Stimulated activated CD4-positive, alpha-beta T cell treated with anti-CD3 and anti-CD28 coated beads, Interleukin-1b, Interleukin-23, amount 100 ng/mL, for 48 hours (primary cell): ENCODE measurements at regions not wholly inside any gene's neighbourhood (a gene's known extent, or its start where the extent isn't known, plus 50 kb on each side); places are given as distances from the start of the nearest gene placed in this dataset.

ENCODE experiments used
- DNase-seq: peaks from one replicate; pipeline ENCODE4 v3.0.0-alpha.2; 2020

GRCh38 chr16:14334366-14335080, 263.4 kb downstream of the MRTFB start:
- DNase-seq, result no peak

DNA sequence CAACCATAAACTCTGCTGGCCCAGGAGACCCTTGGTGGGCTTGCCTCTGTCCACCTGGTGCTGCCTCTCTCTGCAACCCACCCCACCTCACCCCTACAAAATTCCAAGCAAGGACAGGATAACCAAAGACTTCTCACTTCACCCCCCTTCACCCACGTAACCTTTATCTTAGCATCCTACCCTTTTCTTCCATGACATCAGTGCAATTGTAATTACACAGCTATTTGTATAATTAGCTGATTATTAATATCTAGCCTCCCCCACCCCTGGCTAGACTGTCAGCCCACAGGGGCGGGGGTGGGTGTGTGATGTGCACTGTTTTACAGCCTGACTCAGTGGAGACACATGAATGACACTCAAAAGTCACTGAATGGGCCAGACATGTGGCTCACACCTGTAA, 262.2 kb downstream of the MRTFB start:
- DNase-seq, result no peak

GRCh38 chr16:14331020-14331419, 259.9 kb downstream of the MRTFB start:
- no peak for DNase-seq

DNA sequence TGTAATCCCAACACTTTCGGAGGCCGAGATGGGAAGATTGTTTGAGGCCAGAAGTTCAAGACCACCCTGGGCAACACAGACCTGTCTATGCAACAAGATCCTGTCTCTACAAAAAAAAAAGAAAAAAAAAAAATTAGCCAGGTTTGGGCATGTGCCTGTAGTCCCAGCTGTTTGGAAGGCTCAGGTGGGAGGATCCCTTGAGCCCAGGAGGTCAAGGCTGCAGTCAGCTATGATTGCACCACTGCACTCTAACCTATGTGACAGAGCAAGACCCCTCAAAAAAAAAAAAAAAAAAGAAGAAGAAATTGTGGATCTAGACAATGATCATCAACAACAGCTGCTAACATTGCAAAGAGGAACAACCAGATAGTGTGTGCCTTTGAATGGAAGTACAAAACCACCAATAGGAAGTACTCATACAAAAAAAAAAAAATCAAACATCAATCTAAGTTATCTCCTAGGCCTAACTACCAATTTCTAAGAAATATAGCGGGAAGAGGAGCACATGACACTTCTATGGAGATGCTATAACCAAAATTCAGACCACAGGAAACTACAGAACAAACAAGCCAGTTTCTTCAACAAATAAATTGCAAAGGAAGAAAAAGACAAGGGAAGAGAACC, 258.7 kb downstream of the MRTFB start:
- no peak for DNase-seq

- DNase-seq, result no peak
Measured at GRCh38 chr16:14325502-14326401, 254.6 kb downstream of the MRTFB start.

- DNase-seq, result no peak
Measured at GRCh38 chr16:14324581-14324980, 253.5 kb downstream of the MRTFB start.

- no peak for DNase-seq
Measured at GRCh38 chr16:14322186-14322585, 251.1 kb downstream of the MRTFB start.

DNA sequence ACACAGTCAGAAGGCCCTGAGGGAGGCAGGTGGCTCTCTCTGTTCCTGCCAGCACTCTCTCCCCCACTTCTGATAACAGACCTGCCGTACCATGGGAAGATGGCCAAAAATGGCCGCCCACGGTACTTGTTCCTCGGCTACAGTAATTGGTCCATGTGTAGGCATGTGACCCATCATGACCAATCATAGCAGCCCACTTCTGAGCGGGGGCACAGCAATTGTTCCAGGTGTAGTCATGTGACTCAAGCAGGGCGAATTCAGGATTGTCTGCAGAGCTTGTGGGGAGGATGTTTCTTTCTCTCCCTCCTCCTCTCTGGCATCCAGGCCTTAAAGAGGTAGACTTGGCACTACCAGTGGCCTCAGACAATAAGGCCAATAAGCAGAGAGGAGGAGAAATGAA, 250.4 kb downstream of the MRTFB start:
- no peak for DNase-seq

DNA sequence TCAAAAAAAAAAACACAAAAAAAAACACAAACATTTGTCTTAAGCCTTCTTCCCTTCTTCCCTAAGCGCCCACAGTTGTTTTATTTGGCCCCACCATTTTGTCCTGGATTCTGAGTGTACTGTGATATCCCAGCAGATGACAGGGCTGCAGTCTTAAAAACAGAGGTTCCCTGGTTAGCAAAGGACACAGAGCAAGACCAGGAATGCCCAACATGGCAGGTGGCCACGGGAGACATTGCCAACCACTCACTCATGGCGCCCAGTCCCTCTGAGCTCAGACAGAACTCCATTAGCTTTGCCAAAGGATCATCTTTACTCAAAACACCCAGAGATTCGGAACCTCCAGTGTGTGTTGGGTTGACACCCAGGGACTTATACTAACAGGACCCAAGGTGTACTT, 249.3 kb downstream of the MRTFB start:
- no peak for DNase-seq
